ENCODE measurements at regions not wholly inside any gene's neighbourhood (a gene's known extent, or its start where the extent isn't known, plus 50 kb on each side); places are given as distances from the start of the nearest gene placed in this dataset.
"Not testable (repeated sequence)": the region's sequence is repeated elsewhere in the genome, so short reads cannot be mapped to it uniquely, and the experiment has no call there.

- TF ChIP-seq CTCF (IDR thresholded peaks at IDR 0.05); SIN3A (IDR thresholded peaks at IDR 0.05; ENCODE audit: borderline replicate concordance, low read depth, low read length); YY1 (IDR thresholded peaks at IDR 0.05; ENCODE audit: low read depth); USF2 (IDR thresholded peaks at IDR 0.05; ENCODE audit: borderline replicate concordance, low read depth, low read length); TAF1 (IDR thresholded peaks at IDR 0.05; ENCODE audit: borderline replicate concordance, low read depth, low read length); JUND (IDR thresholded peaks at IDR 0.05); FOXM1 (IDR thresholded peaks at IDR 0.05; ENCODE audit: low read depth); FOXJ3 (CRISPR knock-in tag; IDR thresholded peaks at IDR 0.05); TEAD4 (IDR thresholded peaks at IDR 0.05; ENCODE audit: borderline replicate concordance, insufficient read depth); EP300 (IDR thresholded peaks at IDR 0.05; ENCODE audit: borderline replicate concordance in 1 of 2, low read depth in 1 of 2, low read length in 1 of 2); MAX (IDR thresholded peaks at IDR 0.05; ENCODE audit: low read depth): not testable (repeated sequence)
Observed at GRCh38 chr6:115414916-115415315, 645.8 kb downstream of the FRK start.

All from SK-N-SH (cell line).